Astrocyte of the spinal cord (primary cell): ENCODE measurements at regions not wholly inside any gene's neighbourhood (a gene's known extent, or its start where the extent isn't known, plus 50 kb on each side); places are given as distances from the start of the nearest gene placed in this dataset.
"Not testable (repeated sequence)": the region's sequence is repeated elsewhere in the genome, so short reads cannot be mapped to it uniquely, and the experiment has no call there.

Experiments used
- DNase-seq: peaks from one replicate; pipeline ENCODE4 v3.0.0; 2011; ENCODE audit warnings: low read depth, low spot score
- H3K4me3 ChIP-seq: 2 replicates; pipeline ENCODE4 v1.5.1; 2011; ENCODE audit warnings: low read depth, mild to moderate bottlenecking, low read length, moderate library complexity
- in situ Hi-C: cut with HindIII; loops from 2 replicates; pipeline ENCODE4 v1.10.0; 2017; ENCODE audit warnings: low sequenced_read_pairs

DNA sequence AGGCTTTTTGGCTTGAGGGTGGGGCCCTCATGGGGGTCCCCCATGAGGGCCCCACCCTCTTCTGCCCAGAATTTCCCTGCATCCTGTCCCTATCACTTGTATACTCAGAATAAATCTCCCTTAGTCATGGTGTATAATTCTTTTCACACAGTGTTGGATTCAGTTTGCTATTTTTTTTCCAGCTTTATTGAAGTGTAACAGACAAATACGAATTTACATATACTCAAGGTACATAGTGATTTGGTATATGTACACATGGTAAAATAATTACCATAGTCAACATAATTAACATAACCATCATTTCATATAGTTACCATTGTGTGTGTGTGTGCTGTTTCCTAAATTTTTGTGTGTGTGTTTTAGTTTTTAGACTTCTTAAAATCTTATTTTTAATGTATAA, 289.4 kb downstream of the CNTNAP3B start:
- DNase-seq, in situ Hi-C loops, H3K4me3 ChIP-seq: not testable (repeated sequence)

DNA sequence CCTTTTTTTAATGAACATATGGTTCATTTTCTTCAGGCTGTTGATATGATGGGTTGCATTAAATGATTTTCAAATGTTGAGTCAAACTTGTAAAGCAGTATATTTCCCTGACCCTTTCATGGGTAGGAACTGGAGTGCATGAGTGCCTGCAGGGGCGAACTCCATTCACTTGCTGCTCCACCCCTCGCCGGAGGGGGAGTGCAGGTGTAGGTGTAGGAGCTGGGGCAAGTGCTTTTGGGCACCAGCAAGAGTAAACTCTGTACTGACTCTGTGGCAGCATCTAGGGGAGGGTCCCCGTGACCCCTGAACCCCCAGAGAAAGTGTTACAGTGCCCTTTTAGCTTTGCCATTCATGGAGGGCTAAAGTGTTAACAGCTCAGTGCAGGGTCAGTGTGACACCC, 290.3 kb downstream of the CNTNAP3B start:
- DNase-seq, in situ Hi-C loops, H3K4me3 ChIP-seq: not testable (repeated sequence)

DNA sequence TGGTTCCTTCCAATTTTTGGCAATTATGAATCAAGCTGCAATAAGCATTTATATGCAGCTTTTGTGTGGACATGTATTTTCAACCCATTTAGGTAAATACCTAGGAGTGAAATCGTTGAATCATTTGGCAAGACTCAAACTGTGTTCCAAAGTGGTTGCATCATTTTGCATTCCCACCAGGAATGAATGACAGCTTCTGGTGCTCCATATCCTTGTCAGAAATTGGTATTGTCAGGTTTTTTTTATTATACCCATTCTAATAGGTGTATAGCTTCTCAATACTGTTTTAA, 290.7 kb downstream of the CNTNAP3B start:
- in situ Hi-C loops, H3K4me3 ChIP-seq, DNase-seq: not testable (repeated sequence)

DNA sequence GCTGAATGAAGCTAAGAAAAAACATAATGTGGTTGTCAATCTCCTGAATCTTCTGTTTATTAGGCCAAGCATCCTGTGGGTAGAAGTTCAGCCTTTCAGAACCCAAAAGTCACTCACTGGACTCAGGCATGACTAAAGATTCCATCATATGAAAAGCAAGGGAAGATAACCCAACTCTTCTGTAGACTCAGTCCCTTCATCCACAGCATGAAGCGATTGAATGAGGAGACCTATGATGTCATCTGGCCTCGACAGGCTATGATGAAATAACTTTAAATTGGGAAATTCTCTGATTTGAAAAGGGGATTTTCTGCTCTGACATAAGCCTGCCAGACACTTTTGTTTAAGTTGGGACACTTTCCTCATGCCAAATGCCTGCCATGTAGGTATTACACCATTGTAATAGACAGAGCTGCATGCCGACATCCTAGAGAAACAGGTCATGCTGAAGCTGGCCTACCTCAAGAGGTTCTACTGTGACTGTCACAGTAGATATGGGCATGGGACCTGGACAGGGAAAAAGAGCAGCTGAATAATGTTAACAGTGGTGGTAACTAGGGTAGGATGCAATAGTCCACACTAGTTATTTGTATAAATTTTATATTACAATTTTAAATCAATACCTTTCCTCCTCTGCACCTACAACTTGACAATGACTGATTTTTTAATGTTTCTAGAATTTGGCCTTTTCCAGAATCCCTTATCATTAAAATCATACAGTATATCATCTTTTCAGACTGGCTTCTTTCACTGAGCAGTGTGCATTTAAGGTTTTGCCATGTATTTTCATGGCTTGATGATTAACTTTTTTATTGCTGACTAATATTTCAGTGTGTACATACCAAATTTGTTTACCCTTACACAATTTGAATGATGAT, 291.3 kb downstream of the CNTNAP3B start:
- DNase-seq, in situ Hi-C loops, H3K4me3 ChIP-seq: not testable (repeated sequence)

DNA sequence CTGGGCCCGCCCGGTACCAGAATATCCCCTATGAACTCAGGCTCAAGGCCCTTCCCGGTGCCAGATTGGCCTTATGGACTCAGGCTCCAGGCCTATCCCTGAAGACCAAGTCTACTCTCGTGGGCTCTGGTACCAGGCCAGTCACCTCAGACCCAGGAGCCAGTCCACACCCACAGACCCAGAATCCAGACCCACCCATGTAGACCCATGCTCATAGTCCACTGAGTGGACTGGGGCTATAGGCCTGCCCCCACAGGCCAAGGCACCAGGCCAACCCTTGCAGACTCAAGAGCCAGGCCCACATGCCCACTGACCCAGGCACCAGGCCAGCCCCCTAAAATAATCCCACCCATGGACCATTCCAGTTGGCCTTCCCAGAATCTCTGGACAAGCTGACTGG, 296.1 kb downstream of the CNTNAP3B start:
- in situ Hi-C loops, H3K4me3 ChIP-seq, DNase-seq: not testable (repeated sequence)

DNA sequence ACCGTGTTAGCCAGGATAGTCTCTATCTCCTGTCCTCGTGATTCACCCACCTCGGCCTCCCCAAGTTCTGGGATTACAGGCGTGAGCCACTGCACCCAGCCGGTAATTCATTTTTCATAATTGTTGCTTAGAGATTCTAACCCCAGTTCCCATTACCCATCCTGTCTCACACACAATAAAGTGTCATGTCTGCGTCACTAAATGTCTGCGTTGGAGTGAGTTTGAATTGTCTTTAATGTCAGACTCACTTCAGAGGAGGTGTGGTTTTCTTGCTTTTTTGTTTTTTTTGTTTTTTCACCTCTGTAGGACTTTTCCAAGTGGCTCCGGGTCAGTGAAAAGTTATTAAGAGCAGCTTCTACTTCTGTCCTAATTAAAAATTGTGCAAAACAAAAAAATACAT, 304.5 kb downstream of the CNTNAP3B start:
- in situ Hi-C loops, H3K4me3 ChIP-seq, DNase-seq: not testable (repeated sequence)

DNA sequence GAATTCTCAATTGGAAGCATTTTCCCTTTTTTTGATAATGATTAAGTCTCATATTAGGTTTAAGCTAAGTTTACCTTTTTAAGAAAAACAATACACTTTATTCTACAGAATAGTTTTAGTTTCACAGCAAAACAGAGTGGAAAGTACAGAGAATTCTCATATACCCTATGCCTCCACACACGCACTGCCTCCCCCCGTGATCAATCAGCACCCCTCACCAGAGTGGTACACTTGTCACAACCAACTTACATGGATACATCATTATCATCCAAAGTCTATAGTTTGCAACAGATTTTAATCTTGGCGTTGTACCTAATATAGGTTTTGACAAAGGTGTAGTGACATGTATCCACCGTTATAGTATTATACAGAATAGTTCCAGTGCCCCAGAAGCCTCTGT, 326.5 kb downstream of the CNTNAP3B start:
- H3K4me3 ChIP-seq, DNase-seq, in situ Hi-C loops: not testable (repeated sequence)

DNA sequence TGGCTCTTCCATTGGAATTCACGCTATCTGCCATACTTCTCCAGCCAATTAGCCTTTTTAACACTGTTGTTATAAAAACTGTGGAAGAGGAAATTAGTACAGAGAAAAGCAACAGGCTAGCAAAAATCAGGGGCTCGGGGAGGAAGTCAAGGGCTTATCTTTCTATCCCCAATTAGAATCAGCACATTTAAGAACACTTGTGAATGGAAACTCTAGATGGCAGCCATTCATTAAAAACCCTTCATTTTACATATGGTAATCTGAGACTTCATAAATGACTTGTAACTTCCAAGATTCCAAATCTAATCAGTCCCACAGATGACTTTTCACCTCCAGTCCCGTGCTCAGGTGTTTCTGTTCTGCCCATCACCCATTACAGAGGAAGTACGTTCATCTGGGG, 330.5 kb downstream of the CNTNAP3B start:
- in situ Hi-C loops, H3K4me3 ChIP-seq: not testable (repeated sequence)
- peak; percentile 36 for DNase-seq

DNA sequence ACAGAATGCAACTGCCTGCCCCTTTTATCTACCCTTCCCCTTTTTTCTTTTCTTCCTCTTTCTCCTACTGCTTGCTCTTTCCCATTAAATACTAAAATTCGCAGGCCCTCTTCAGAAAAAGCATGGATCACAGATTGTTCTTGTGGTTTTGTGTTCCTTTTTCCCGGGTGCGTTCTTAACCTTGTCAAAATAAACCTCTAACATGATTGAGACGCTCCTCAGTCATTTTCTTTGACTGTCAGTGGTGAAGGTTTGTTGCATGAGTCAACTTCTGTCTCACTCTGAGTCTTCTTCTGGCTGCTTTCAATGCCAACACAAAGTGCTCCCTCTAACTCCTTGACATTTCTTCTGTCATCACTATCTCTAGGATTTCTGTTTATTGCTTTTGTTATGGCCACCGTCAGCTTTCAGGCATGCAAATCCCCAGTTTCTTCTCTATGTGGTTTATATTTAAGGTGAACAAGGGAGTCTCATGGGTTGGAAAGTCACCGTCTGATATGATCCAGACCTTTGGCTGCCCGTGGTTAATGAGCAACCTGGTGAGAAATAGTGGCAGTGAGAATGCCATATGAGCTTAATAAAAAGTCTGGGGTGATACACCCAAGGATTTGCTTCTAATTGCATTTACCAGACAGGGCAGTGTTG, 338.4 kb downstream of the CNTNAP3B start:
- H3K4me3 ChIP-seq, in situ Hi-C loops: not testable (repeated sequence)
- peak; percentile 53 for DNase-seq

DNA sequence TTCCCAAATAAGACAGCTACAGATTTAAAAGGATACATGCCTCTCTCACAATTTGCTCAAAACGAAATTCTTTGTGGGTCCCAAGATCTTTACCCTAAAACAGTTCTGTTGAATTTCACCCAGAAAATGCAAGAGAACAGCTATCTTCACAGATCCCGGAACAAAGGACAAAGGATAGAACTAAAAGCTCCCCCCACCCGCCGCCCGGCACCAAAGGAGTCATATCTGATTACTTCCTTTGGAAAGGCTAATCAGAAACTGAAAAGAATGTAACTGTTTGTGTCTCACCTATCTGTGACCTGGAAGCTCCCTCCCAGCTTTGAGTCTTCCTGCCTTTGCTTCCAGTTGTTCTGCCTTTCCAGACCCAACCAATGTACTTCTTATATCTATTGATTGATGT, 339.2 kb downstream of the CNTNAP3B start:
- DNase-seq, in situ Hi-C loops, H3K4me3 ChIP-seq: not testable (repeated sequence)

DNA sequence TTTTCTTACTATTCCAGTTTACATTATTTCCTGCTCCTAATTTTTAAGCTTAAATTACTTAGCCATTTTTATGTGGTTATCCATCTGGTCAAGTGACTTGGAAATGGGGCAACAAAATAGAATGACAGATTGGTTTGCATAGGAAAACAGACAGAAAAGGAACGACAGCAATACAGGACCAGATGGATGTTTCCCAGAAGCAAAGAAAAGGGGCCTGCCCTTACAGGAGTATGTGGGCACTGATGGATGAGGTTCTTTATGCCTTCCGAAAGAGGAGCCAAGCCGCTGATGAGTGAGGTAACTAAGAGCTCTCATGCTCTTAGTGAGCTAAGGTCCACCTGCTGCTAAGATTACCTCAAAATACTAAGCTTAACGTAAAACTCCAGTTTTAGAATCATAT, 339.8 kb downstream of the CNTNAP3B start:
- in situ Hi-C loops, H3K4me3 ChIP-seq, DNase-seq: not testable (repeated sequence)

DNA sequence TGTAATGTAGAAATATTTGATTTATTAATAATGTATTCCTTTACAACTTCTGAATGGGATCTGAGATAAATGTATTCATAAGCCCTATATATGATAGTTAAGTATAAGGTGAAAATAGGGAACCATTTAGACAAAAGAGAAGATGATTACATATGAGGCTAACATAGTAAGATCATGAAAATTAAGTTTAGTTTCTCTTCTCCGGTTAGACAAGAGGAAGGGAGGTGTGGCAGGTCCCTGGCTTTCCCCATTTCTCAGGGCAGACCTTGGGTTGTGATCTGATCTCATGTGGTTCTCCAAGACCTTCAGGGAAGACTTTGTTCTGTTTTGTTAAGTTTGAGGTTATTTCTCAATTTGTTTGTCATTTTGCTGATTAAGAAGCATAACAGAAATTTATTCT, 341.3 kb downstream of the CNTNAP3B start:
- in situ Hi-C loops, DNase-seq, H3K4me3 ChIP-seq: not testable (repeated sequence)

DNA sequence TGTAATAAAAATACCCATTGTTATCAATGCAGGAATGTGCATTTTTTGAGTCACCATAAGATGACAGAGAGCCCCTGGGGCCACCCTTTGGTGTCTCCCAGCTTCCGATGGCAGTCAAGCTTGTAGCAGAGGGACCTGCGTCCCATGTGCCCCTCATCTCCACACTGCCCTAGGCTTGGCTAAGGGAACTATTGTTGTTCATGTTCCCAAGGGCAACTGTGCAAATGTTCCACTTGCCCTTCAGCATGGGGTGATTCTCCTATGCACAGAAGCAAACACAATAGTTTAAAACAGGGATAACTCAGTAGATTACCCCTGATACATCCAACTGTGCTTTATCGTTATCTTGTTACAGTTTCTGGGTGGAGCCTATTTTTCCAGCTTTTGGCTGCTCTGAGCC, 342.0 kb downstream of the CNTNAP3B start:
- in situ Hi-C loops, DNase-seq, H3K4me3 ChIP-seq: not testable (repeated sequence)

DNA sequence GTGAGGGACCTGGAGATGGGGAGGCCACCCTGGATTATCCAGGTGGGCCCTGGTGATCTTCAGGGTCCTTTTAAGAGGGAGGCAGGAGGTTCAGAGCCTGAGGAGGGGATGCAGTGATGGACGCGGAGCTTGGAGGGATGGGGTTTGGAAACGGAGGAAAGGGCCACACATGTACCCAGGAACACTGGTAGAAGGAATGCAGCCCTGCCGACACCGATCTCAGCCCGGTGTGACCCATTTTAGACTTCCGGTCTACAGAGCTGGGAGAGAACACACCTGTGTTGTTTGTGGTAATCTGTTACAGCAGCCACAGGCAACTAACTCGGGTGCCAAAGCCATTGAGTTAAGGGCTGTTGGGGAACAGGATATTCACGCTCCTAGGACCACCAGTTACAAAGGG, 345.2 kb downstream of the CNTNAP3B start:
- H3K4me3 ChIP-seq, DNase-seq, in situ Hi-C loops: not testable (repeated sequence)

DNA sequence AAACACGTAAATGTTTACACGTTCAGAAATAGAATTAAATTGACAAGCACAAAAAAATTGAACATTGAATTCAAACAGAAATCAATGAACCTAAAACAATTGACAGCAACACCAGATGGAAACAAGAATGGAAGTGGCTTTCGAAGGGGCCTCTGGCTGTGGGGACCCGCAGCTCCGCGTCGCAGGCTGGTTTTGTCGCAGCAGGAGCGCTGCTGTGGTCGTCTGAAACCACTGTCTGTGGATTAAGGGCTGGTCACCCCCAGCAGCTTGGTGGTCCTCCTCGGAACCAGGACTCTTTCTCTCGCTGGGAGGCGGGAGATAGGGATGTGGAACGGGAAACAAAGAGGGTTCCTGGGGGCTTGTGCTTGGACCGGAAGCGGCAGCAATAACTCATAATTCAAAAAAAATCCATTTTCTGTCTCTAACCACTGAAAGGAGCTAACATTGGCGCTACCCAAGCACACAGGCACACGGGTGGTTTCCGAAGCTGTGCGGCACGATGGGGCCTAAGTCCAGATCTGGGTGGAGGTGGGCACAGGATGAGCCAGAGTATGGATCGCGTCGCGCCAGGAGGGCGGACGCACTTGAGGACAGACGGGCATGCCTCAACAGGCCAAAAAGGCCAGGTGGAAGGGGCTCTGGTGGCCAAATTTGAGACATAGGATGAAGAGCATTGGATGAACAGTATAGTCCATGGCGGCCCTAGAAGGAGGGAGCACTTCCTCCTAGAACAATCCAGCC, 346.0 kb downstream of the CNTNAP3B start:
- DNase-seq, in situ Hi-C loops, H3K4me3 ChIP-seq: not testable (repeated sequence)

DNA sequence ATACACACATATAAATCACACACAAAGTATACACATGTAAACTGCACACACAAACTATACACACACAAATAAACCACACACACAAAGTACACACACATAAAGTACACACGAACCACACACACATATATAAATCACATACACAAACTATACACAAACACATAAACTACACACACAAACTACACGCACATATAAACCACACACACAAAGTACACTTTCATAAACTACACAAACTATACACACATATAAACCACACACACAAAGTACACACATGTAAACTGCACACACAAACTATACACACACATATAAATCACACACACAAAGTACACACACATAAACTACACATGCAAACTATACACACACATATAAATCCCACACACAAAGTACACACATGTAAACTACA, 347.3 kb downstream of the CNTNAP3B start:
- H3K4me3 ChIP-seq, in situ Hi-C loops, DNase-seq: not testable (repeated sequence)

DNA sequence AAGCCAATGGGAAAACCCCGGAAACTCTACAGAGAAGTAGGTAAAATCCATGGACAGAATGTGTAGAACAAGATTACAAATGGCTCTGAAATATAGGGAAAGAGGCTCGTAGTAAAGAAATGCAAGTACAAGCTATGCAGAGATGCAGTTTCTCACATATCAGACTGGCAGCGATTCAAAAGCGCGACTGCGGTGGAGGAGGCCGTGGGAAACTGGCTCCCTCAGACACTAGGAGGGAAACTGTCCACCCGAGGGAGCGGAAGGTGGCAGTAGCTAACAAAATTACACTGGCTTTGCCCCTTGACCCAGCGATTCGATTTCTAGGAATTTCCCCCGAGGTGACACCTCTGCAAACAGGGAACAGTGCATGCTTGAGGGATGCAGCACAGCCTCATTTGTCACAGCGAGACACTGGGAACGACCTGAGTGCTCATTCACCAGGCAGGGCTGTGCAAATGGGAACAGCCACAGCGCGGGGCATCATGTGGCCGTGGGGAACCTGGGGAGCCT, 349.3 kb downstream of the CNTNAP3B start:
- H3K4me3 ChIP-seq, DNase-seq, in situ Hi-C loops: not testable (repeated sequence)
